Endothelial cell of umbilical vein (primary cell): ENCODE measurements at regions not wholly inside any gene's neighbourhood (a gene's known extent, or its start where the extent isn't known, plus 50 kb on each side); places are given as distances from the start of the nearest gene placed in this dataset.

Experiments used
- BruUV-seq: library from RNA; stranded (reverse); fragments of 400-500 nt; replicated peaks from 2 replicates; lab custom pipeline; 2021; lab: Mats Ljungman, UMichigan
- CTCF ChIA-PET: fragments of 300-600, 350-600 bp; sonication (Branson Sonifier 250); formaldehyde crosslinking; loops from one replicate; lab custom pipeline; 2021; ENCODE audit warnings: antibody characterized with exemption, inconsistent platforms; lab: Charles Lee
- POLR2A ChIA-PET: fragments of 300-600, 350-600 bp; sonication (Branson Sonifier 250); formaldehyde crosslinking; loops from one replicate; lab custom pipeline; 2021; ENCODE audit warnings: antibody characterized with exemption, inconsistent platforms; lab: Charles Lee
- DNase-seq: peaks from one replicate; pipeline ENCODE4 v3.0.0-alpha.2; 2011; ENCODE audit warnings: low read depth, low spot score
- FAIRE-seq: peaks from 2 replicates; lab custom pipeline; 2011; peaks lifted over from hg19 to GRCh38; lab: Jason Lieb, UNC
- H2AFZ ChIP-seq: 2 replicates; pipeline ENCODE4 v1.6.0; 2012; ENCODE audit warnings: low read depth, low read length, control low read depth, inconsistent platforms
- H3K27ac ChIP-seq: 2 replicates; pipeline ENCODE4 v1.5.1; 2011; ENCODE audit warnings: low read depth, mild to moderate bottlenecking, control low read depth, low read length, moderate library complexity; ENCODE audit not compliant: insufficient read depth
- H3K27me3 ChIP-seq, 2 experiments: 2 replicates each; pipeline versions ENCODE4 v1.6.0 to v1.6.1; 2011; ENCODE audit warnings: low read length in 2 of 2, mixed read lengths in 1 of 2; ENCODE audit not compliant: control insufficient read depth in 2 of 2, insufficient read depth in 2 of 2
- H3K36me3 ChIP-seq, 2 experiments: 2 replicates in 1 of 2; 3 replicates in 1 of 2; pipeline ENCODE4 v1.5.1; 2011; ENCODE audit warnings: low read length in 2 of 2, mild to moderate bottlenecking in 1 of 2, moderate library complexity in 1 of 2; ENCODE audit not compliant: control insufficient read depth in 2 of 2, insufficient read depth in 2 of 2; ENCODE audit errors: extremely low read depth in 1 of 2
- H3K4me1 ChIP-seq: 3 replicates; pipeline ENCODE4 v1.5.1; 2011; ENCODE audit warnings: mild to moderate bottlenecking, low read length; ENCODE audit not compliant: control insufficient read depth, insufficient read depth; ENCODE audit errors: extremely low read depth
- H3K4me2 ChIP-seq: 2 replicates; pipeline ENCODE4 v1.6.1; 2011; ENCODE audit warnings: low read length, control low read depth, mixed read lengths; ENCODE audit not compliant: insufficient read depth
- H3K4me3 ChIP-seq, 3 experiments: fragments of 200-600 bp in 1 of 3; sonication (generic), shearing (Covaris generic) in 1 of 3; replicated peaks in 1 of 3; 2 replicates each; pipeline ENCODE4 v1.5.1; 2011 to 2016; ENCODE audit warnings: control low read depth in 3 of 3, low read length in 3 of 3, mild to moderate bottlenecking in 2 of 3, inconsistent platforms in 1 of 3, low read depth in 1 of 3, moderate library complexity in 1 of 3; ENCODE audit not compliant: insufficient read depth in 1 of 3
- H3K79me2 ChIP-seq: 2 replicates; pipeline ENCODE4 v1.6.0; 2012; ENCODE audit warnings: low read length, inconsistent platforms; ENCODE audit not compliant: control insufficient read depth, insufficient read depth
- H3K9ac ChIP-seq: replicated peaks from 2 replicates; pipeline ENCODE3; 2011; ENCODE audit warnings: low read length, control low read depth; ENCODE audit not compliant: insufficient read depth; ENCODE audit errors: extremely low read depth
- H3K9me1 ChIP-seq: replicated peaks from 3 replicates; pipeline ENCODE4 v1.6.0; 2011; ENCODE audit warnings: mild to moderate bottlenecking, low read length; ENCODE audit not compliant: control insufficient read depth, insufficient read depth; ENCODE audit errors: extremely low read depth
- H3K9me3 ChIP-seq: replicated peaks from 2 replicates; pipeline ENCODE4 v1.5.1; 2012; ENCODE audit warnings: low read length, inconsistent platforms; ENCODE audit not compliant: control insufficient read depth, insufficient read depth
- H4K20me1 ChIP-seq: replicated peaks from 2 replicates; pipeline ENCODE3; 2011; ENCODE audit warnings: mild to moderate bottlenecking, low read length; ENCODE audit not compliant: control insufficient read depth, insufficient read depth; ENCODE audit errors: extremely low read depth
- CTCF ChIP-seq, 2 donors: IDR thresholded peaks; 1 replicate in 1 of 2; 2 replicates in 1 of 2; pipeline ENCODE4 v1.5.1; 2011; ENCODE audit warnings: low read length in 2 of 2, mild to moderate bottlenecking in 2 of 2, moderate library complexity in 2 of 2, control low read depth in 1 of 2, inconsistent platforms in 1 of 2, low read depth in 1 of 2; ENCODE audit not compliant: insufficient read depth in 1 of 2; ENCODE audit errors: extremely low read depth in 1 of 2
- EZH2 ChIP-seq: IDR thresholded peaks from 2 replicates; pipeline ENCODE4 v1.6.1; 2012; ENCODE audit warnings: borderline replicate concordance, low read depth, mild to moderate bottlenecking, moderate library complexity, low read length, inconsistent platforms; ENCODE audit not compliant: severe bottlenecking
- FOS ChIP-seq: IDR thresholded peaks from 2 replicates; pipeline ENCODE4 v1.6.1; 2011; ENCODE audit warnings: mild to moderate bottlenecking, low read length, moderate library complexity, borderline replicate concordance; ENCODE audit not compliant: insufficient read depth
- GATA2 ChIP-seq: IDR thresholded peaks from 2 replicates; pipeline ENCODE4 v1.7.0; 2011; ENCODE audit warnings: low read depth, mild to moderate bottlenecking, moderate library complexity, mixed read lengths, low read length; ENCODE audit not compliant: insufficient read length, insufficient read depth
- JUN ChIP-seq: IDR thresholded peaks from 2 replicates; pipeline ENCODE4 v1.6.1; 2011; ENCODE audit warnings: borderline replicate concordance, low read depth; ENCODE audit not compliant: insufficient read length, insufficient read depth
- MYC ChIP-seq: IDR thresholded peaks from one replicate; pipeline ENCODE4 v1.6.1; 2011; ENCODE audit warnings: mild to moderate bottlenecking, low read depth, low read length
- POLR2A ChIP-seq: IDR thresholded peaks from 2 replicates; pipeline ENCODE4 v1.6.1; 2012; ENCODE audit warnings: low read depth, mild to moderate bottlenecking, control low read depth, low read length
- POLR2AphosphoS5 ChIP-seq: IDR thresholded peaks from 2 replicates; pipeline ENCODE4 v1.6.1; 2012; ENCODE audit warnings: low read depth, mild to moderate bottlenecking, control low read depth, low read length, moderate library complexity; ENCODE audit not compliant: insufficient read depth
- dilution Hi-C: fragments of 300-500 bp; cut with MboI; formaldehyde crosslinking; loops from one replicate; pipeline ENCODE4 v1.15.0; 2019; ENCODE audit warnings: low sequenced_read_pairs; ENCODE audit not compliant: extremely low pct_ligation_motif_present
- intact Hi-C: fragments of 100-400 bp; cut with micrococcal nuclease; formaldehyde crosslinking; loops from one replicate; pipeline ENCODE4 v1.10.0; 2022
- TF ChIP-seq, protein P1 (sequence below): IDR thresholded peaks from 2 replicates; pipeline ENCODE4 v1.6.1; 2011; ENCODE audit not compliant: insufficient read depth, insufficient read length

DNA sequence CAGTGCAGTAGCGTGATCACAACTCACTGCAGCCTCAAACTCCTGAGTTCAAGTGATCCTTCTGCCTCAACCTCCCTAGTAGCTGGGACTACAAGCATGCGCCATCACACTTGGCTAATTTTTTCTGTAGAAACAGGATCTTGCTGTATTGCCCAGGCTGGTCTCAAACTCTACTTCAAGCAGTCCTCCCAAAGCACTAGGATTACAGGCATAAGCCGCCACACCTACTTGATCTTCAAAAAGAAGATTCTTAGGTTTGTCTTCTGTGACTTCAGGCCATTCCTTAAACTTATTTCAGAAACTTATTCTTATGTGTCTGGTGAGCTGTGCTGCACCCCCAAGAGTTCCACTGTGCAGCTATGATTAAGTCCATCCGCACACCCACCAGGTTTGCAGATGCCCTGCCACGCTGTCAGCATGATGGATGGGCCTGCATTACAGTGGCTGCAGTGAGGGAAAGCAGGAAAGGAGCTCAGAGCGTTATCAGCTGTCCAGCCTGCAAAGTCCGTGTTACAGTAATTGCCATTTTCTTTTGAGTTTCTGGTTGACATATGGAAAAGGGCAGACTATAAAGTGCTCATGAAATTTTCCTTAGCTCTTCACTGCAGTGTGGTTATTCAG is 146.6 kb downstream of the AASDH start:
- ChIA-PET POLR2A (no interaction called here), CTCF (no interaction called here)
- dilution Hi-C loops (no loop called here), intact Hi-C loops (no loop called here)
- DNase-seq (no peak), FAIRE-seq (no peak)
- Histone ChIP-seq H3K79me2 (no peaks in the 10 kb centered on the region), H3K27me3 (no peaks in the 10 kb centered on the region), H3K4me2 (no peak overlapping the region), H3K27ac (no peak overlapping the region), H4K20me1 (no peaks in the 10 kb centered on the region), H2AFZ (no peak overlapping the region), H3K4me1 (no peaks in the 10 kb centered on the region), H3K9ac (no peak overlapping the region), H3K4me3 (no peak overlapping the region), H3K9me1 (no peaks in the 10 kb centered on the region), H3K9me3 (no peaks in the 10 kb centered on the region), H3K36me3 (no peaks in the 10 kb centered on the region)
- no TSS peak for BruUV-seq
- no peak for TF ChIP-seq POLR2AphosphoS5
- TF ChIP-seq JUN = no peak
- TF ChIP-seq EZH2 = no peak
- no peak for TF ChIP-seq POLR2A
- TF ChIP-seq GATA2 = no peak
- no peak for TF ChIP-seq FOS
- TF ChIP-seq CTCF (IDR thresholded peaks at IDR 0.05; ENCODE audit: extremely low read depth in 1 of 2, insufficient read depth in 1 of 2, low read depth in 1 of 2, low read length in 2 of 2) = no peak
- TF ChIP-seq, protein P1, sequence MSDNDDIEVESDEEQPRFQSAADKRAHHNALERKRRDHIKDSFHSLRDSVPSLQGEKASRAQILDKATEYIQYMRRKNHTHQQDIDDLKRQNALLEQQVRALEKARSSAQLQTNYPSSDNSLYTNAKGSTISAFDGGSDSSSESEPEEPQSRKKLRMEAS = no peak
- no peak for TF ChIP-seq MYC
